A549 (cell line): ENCODE measurements at regions not wholly inside any gene's neighbourhood (a gene's known extent, or its start where the extent isn't known, plus 50 kb on each side); places are given as distances from the start of the nearest gene placed in this dataset.

ENCODE experiments used
- ATAC-seq, 2 experiments: fragments of 200-7000 bp in 1 of 2; fragments of >200 bp in 1 of 2; cut with Nextera tagmentation in 1 of 2; cut with Tn5 transposase in 1 of 2; 3 replicates each; pipeline versions ENCODE4 v1.8.0 to v1.9.1; 2018 to 2020; ENCODE audit warnings: mild to moderate bottlenecking in 1 of 2, moderate library complexity in 1 of 2
- CTCF ChIA-PET: fragments of 300-600 bp; sonication (Branson Sonifier 250); formaldehyde crosslinking; extraction: SDS; loops from one replicate; lab custom pipeline; 2021; ENCODE audit warnings: antibody characterized with exemption, inconsistent platforms; lab: Yijun Ruan, JAX
- POLR2A ChIA-PET: fragments of 350-600 bp; formaldehyde crosslinking; extraction: SDS; loops from one replicate; lab custom pipeline; 2021; ENCODE audit warnings: antibody characterized with exemption, inconsistent platforms; lab: Yijun Ruan, JAX
- DNase-seq, 2 experiments: peaks; one replicate each; pipeline versions ENCODE4 v3.0.0 to v3.0.0-alpha.2; 2011 to 2016; ENCODE audit warnings: low read depth in 1 of 2, low spot score in 1 of 2
- FAIRE-seq: peaks from 2 replicates; lab custom pipeline; 2011; peaks lifted over from hg19 to GRCh38; lab: Jason Lieb, UNC
- H3K27ac ChIP-seq, 2 experiments: fragments of >200 bp; sonication (Bioruptor Twin); formaldehyde crosslinking; 3 replicates each; pipeline ENCODE4 v1.5.1; 2016 to 2017
- H3K4me1 ChIP-seq: fragments of >200 bp; sonication (Bioruptor Twin); formaldehyde crosslinking; 3 replicates; pipeline ENCODE4 v1.6.1; 2016
- H3K4me2 ChIP-seq: fragments of >200 bp; sonication (Bioruptor Twin); formaldehyde crosslinking; 3 replicates; pipeline ENCODE4 v1.6.1; 2016
- H3K4me3 ChIP-seq: fragments of >200 bp; sonication (Bioruptor Twin); formaldehyde crosslinking; 3 replicates; pipeline ENCODE4 v1.5.1; 2016
- H3K9me3 ChIP-seq: fragments of >200 bp; sonication (Bioruptor Twin); formaldehyde crosslinking; 3 replicates; pipeline ENCODE4 v1.6.1; 2016
- BCL3 ChIP-seq: fragments of >200 bp; sonication (Bioruptor Twin); formaldehyde crosslinking; IDR thresholded peaks from 3 replicates; pipeline ENCODE4 v1.6.1; 2016
- EHF ChIP-seq: fragments of 250-450 bp; sonication (Bioruptor Pico); IDR thresholded peaks from 2 replicates; pipeline ENCODE4 v1.5.0; 2020; ENCODE audit warnings: mild to moderate bottlenecking
- ELK1 ChIP-seq: fragments of 150-350 bp; IDR thresholded peaks from 2 replicates; pipeline ENCODE4 v1.6.1; 2014; ENCODE audit warnings: low read depth, mild to moderate bottlenecking, low read length
- EP300 ChIP-seq, 2 experiments: fragments of >200 bp; sonication (Bioruptor Twin); formaldehyde crosslinking; IDR thresholded peaks; 2 replicates in 1 of 2; 3 replicates in 1 of 2; pipeline ENCODE4 v1.6.1; 2016 to 2017
- FOSB ChIP-seq: fragments of 250-450 bp; sonication (Bioruptor Pico); IDR thresholded peaks from 2 replicates; pipeline ENCODE4 v1.5.0; 2020; ENCODE audit warnings: mild to moderate bottlenecking, moderate library complexity
- HOXB13 ChIP-seq: fragments of 250-450 bp; sonication (Bioruptor Pico); IDR thresholded peaks from 2 replicates; pipeline ENCODE4 v1.5.0; 2020; ENCODE audit warnings: low read depth, mild to moderate bottlenecking, moderate library complexity
- HOXB5 ChIP-seq: fragments of 250-450 bp; sonication (Bioruptor Pico); IDR thresholded peaks from 2 replicates; pipeline ENCODE4 v1.5.0; 2020; ENCODE audit warnings: mild to moderate bottlenecking, moderate library complexity
- KDM1A ChIP-seq: fragments of 200-600 bp; sonication (generic); IDR thresholded peaks from 2 replicates; pipeline ENCODE4 v1.6.1; 2016; ENCODE audit warnings: low read depth, mild to moderate bottlenecking
- KDM5A ChIP-seq: fragments of 200-600 bp; sonication (generic); IDR thresholded peaks from 2 replicates; pipeline ENCODE4 v1.6.1; 2016; ENCODE audit warnings: antibody characterized with exemption, mild to moderate bottlenecking
- MAZ ChIP-seq: fragments of 150-350 bp; IDR thresholded peaks from 2 replicates; pipeline ENCODE4 v1.6.1; 2014; ENCODE audit warnings: antibody characterized with exemption, low read depth, low read length, borderline replicate concordance
- NFE2L2 ChIP-seq: fragments of 150-350 bp; conservative IDR thresholded peaks from 2 replicates; pipeline ENCODE4 v1.6.1; 2014; ENCODE audit warnings: low read length
- NPAS2 ChIP-seq: fragments of 250-450 bp; sonication (Bioruptor Pico); IDR thresholded peaks from 2 replicates; pipeline ENCODE4 v1.8.0; 2022; ENCODE audit warnings: mild to moderate bottlenecking, moderate library complexity, borderline replicate concordance
- PHF8 ChIP-seq: fragments of 200-600 bp; sonication (generic); IDR thresholded peaks from 2 replicates; pipeline ENCODE4 v1.6.1; 2016; ENCODE audit warnings: low read depth, mild to moderate bottlenecking, antibody characterized with exemption, moderate library complexity, borderline replicate concordance
- RAD21 ChIP-seq, 2 experiments: fragments of >200 bp in 1 of 2; sonication (Bioruptor Twin) in 1 of 2; formaldehyde crosslinking in 1 of 2; IDR thresholded peaks in 1 of 2; conservative IDR thresholded peaks in 1 of 2; 2 replicates in 1 of 2; 3 replicates in 1 of 2; pipeline ENCODE4 v1.6.1; 2012 to 2018; ENCODE audit warnings: inconsistent platforms in 1 of 2
- RARB ChIP-seq: fragments of 250-450 bp; sonication (Bioruptor Pico); IDR thresholded peaks from 2 replicates; pipeline ENCODE4 v1.8.0; 2021; ENCODE audit warnings: mild to moderate bottlenecking, moderate library complexity
- RCOR1 ChIP-seq: fragments of 150-350 bp; IDR thresholded peaks from 2 replicates; pipeline ENCODE4 v1.6.1; 2014; ENCODE audit warnings: antibody characterized with exemption, low read length, low read depth
- RFX5 ChIP-seq: fragments of 450-650 bp; IDR thresholded peaks from 2 replicates; pipeline ENCODE4 v1.7.1; 2014; ENCODE audit warnings: antibody characterized with exemption, mild to moderate bottlenecking, moderate library complexity
- SMC3 ChIP-seq: fragments of >200 bp; sonication (Bioruptor Twin); formaldehyde crosslinking; IDR thresholded peaks from 3 replicates; pipeline ENCODE4 v1.6.1; 2018; ENCODE audit warnings: inconsistent platforms
- TFCP2L1 ChIP-seq: fragments of 250-450 bp; sonication (Bioruptor Pico); IDR thresholded peaks from 2 replicates; pipeline ENCODE4 v1.5.0; 2021; ENCODE audit warnings: mild to moderate bottlenecking
- TP53 ChIP-seq: fragments of 250-450 bp; sonication (Bioruptor Pico); IDR thresholded peaks from 2 replicates; pipeline ENCODE4 v1.5.0; 2021; ENCODE audit warnings: mild to moderate bottlenecking, moderate library complexity
- ZC3H11A ChIP-seq: fragments of 450-650 bp; IDR thresholded peaks from 2 replicates; pipeline ENCODE4 v1.6.1; 2014; ENCODE audit warnings: antibody characterized with exemption, mild to moderate bottlenecking
- ZNF302 ChIP-seq: fragments of 250-450 bp; sonication (Bioruptor Pico); IDR thresholded peaks from 2 replicates; pipeline ENCODE4 v1.9.0; 2021; ENCODE audit warnings: inconsistent platforms, mild to moderate bottlenecking, moderate library complexity
- ZSCAN20 ChIP-seq: fragments of 250-450 bp; sonication (Bioruptor Pico); IDR thresholded peaks from 2 replicates; pipeline ENCODE4 v1.8.0; 2022; ENCODE audit warnings: mild to moderate bottlenecking, moderate library complexity
- whole genome bisulfite sequencing: methylation state at CpG from one replicate; pipeline ENCODE4 v1.1.6; 2017; ENCODE audit errors: missing lambda C conversion rate; 5-methylcytosine and 5-hydroxymethylcytosine counted together
- TF ChIP-seq, protein P1 (sequence below): fragments of >200 bp; sonication (Bioruptor Twin); formaldehyde crosslinking; IDR thresholded peaks from 2 replicates; pipeline ENCODE4 v1.6.1; 2016

GRCh38 chr2:19635951-19636510 lies 265.8 kb downstream of the TTC32 start:
- ChIA-PET POLR2A (no interaction called here), CTCF (interaction anchor here (1.0 to 1.6 kb wide), 2 partner anchors 9 to 25 kb away, joined by 4 read pairs; no protein-coding TSS in a partner anchor)
- TF ChIP-seq KDM5A (no peak), ZNF302 (CRISPR knock-in tag) (no peak), BCL3 (no peak), RFX5 (no peak), TFCP2L1 (CRISPR knock-in tag) (no peak), HOXB5 (CRISPR knock-in tag) (no peak), RAD21 (conservative IDR thresholded peaks at IDR 0.05 in 1 of 2, IDR thresholded peaks at IDR 0.05 in 1 of 2) (no peak), EHF (CRISPR knock-in tag) (no peak), EP300 (IDR thresholded peaks at IDR 0.05) (no peak), PHF8 (no peak), FOSB (no peak), HOXB13 (CRISPR knock-in tag) (no peak), NFE2L2 (no peak), RCOR1 (no peak), TP53 (CRISPR knock-in tag) (no peak), ZC3H11A (no peak), ZSCAN20 (CRISPR knock-in tag) (no peak), ELK1 (no peak)
- TF ChIP-seq, protein P1, sequence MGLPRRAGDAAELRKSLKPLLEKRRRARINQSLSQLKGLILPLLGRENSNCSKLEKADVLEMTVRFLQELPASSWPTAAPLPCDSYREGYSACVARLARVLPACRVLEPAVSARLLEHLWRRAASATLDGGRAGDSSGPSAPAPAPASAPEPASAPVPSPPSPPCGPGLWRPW = no peak
- ATAC-seq = no peak; a peak in 1 of 6 replicates
- FAIRE-seq = no peak
- Histone ChIP-seq H3K9me3 (no peaks in the 10 kb centered on the region), H3K4me2 (no peak overlapping the region), H3K27ac (no peak overlapping the region), H3K4me3 (no peak overlapping the region), H3K4me1 (no peaks in the 10 kb centered on the region)
- no peak for DNase-seq
- WGBS = 84% methylated on average over 8 of the region's 8 CpGs

- no peaks in the 10 kb centered on the region for H3K9me3 ChIP-seq
- FAIRE-seq = no peak
- POLR2A ChIA-PET = no interaction called here
- CTCF ChIA-PET = no interaction called here
- peak in 1 of 2 experiments; percentile 31; a peak in 1 of 6 replicates for ATAC-seq
- H3K4me1 ChIP-seq = no peaks in the 10 kb centered on the region
- no peak overlapping the region; a peak in 1 of 6 replicates for H3K27ac ChIP-seq
- 80% methylated on average over 5 of the region's 5 CpGs for WGBS
- no peak for DNase-seq
- TF ChIP-seq SMC3 = no peak
- TF ChIP-seq TFCP2L1 (CRISPR knock-in tag) = no peak
- TF ChIP-seq RFX5 = no peak
- TF ChIP-seq NPAS2 (CRISPR knock-in tag) = no peak
- no peak for TF ChIP-seq KDM1A
- TF ChIP-seq MAZ = no peak
- TF ChIP-seq RARB (CRISPR knock-in tag) = no peak
- TF ChIP-seq, all 56 proteins: peak for 0
- Histone ChIP-seq H3K4me3 (no peak overlapping the region), H3K4me2 (no peak overlapping the region)
Measured at GRCh38 chr2:19632403-19632991, 269.3 kb downstream of the TTC32 start.
